Mesothelial cell of epicardium (in vitro differentiated cells): ENCODE measurements at regions not wholly inside any gene's neighbourhood (a gene's known extent, or its start where the extent isn't known, plus 50 kb on each side); places are given as distances from the start of the nearest gene placed in this dataset.

ENCODE experiments used
- DNase-seq, 2 experiments: peaks; one replicate each; pipeline ENCODE4 v3.0.0; 2021; ENCODE audit warnings: low spot score in 2 of 2; ENCODE audit not compliant: unreplicated experiment in 2 of 2
- H3K27ac Mint-ChIP-seq: 2 replicates; pipeline ENCODE4 v1.8.0; 2021; ENCODE audit warnings: mixed read lengths
- H3K27me3 Mint-ChIP-seq: 2 replicates; pipeline ENCODE4 v1.8.0; 2021; ENCODE audit warnings: low read depth, mixed read lengths
- H3K36me3 Mint-ChIP-seq: 2 replicates; pipeline ENCODE4 v1.8.0; 2021; ENCODE audit warnings: mixed read lengths
- H3K4me1 Mint-ChIP-seq: 2 replicates; pipeline ENCODE4 v1.8.0; 2021; ENCODE audit warnings: mixed read lengths
- H3K4me3 Mint-ChIP-seq: 2 replicates; pipeline ENCODE4 v1.8.0; 2021; ENCODE audit warnings: mild to moderate bottlenecking, moderate library complexity, mixed read lengths
- H3K9me3 Mint-ChIP-seq: 2 replicates; pipeline ENCODE4 v1.8.0; 2021; ENCODE audit warnings: mixed read lengths
- CTCF ChIP-seq: fragments of 200-600 bp; sonication (generic); IDR thresholded peaks from one replicate; pipeline ENCODE4 v1.5.0; 2021; ENCODE audit warnings: antibody characterized with exemption; ENCODE audit not compliant: unreplicated experiment

- Mint-ChIP-seq H3K27ac (no peak overlapping the region), H3K36me3 (peaks cover 6% of the 10 kb centered on the region), H3K27me3 (no peaks in the 10 kb centered on the region), H3K4me1 (no peaks in the 10 kb centered on the region), H3K4me3 (no peak overlapping the region), H3K9me3 (peaks cover 64% of the 10 kb centered on the region)
- no peak for DNase-seq
- no peak for TF ChIP-seq CTCF
These were observed 673.4 kb upstream of the ADGRL4 start for GRCh38 chr1:79679916-79680315.

- Mint-ChIP-seq H3K36me3 (no peaks in the 10 kb centered on the region), H3K27me3 (no peaks in the 10 kb centered on the region), H3K9me3 (peaks cover 4% of the 10 kb centered on the region), H3K4me3 (no peak overlapping the region), H3K4me1 (no peaks in the 10 kb centered on the region), H3K27ac (no peak overlapping the region)
- DNase-seq = no peak
- TF ChIP-seq CTCF = no peak
These were observed 661.5 kb upstream of the ADGRL4 start for GRCh38 chr1:79667848-79668696.

GRCh38 chr1:79667166-79667565 is 660.6 kb upstream of the ADGRL4 start:
- no peak for DNase-seq
- Mint-ChIP-seq H3K27me3 (no peaks in the 10 kb centered on the region), H3K36me3 (no peaks in the 10 kb centered on the region), H3K4me1 (no peaks in the 10 kb centered on the region), H3K9me3 (peaks cover 4% of the 10 kb centered on the region), H3K4me3 (no peak overlapping the region), H3K27ac (no peak overlapping the region)
- no peak for TF ChIP-seq CTCF

GRCh38 chr1:79663916-79664315 is 657.4 kb upstream of the ADGRL4 start:
- no peak for DNase-seq
- H3K27ac Mint-ChIP-seq = no peak overlapping the region
- no peak overlapping the region for H3K4me3 Mint-ChIP-seq
- H3K9me3 Mint-ChIP-seq = peaks cover 4% of the 10 kb centered on the region
- no peaks in the 10 kb centered on the region for H3K4me1 Mint-ChIP-seq
- TF ChIP-seq CTCF = no peak
- no peaks in the 10 kb centered on the region for H3K36me3 Mint-ChIP-seq
- no peaks in the 10 kb centered on the region for H3K27me3 Mint-ChIP-seq

GRCh38 chr1:79662596-79662995 is 656.1 kb upstream of the ADGRL4 start:
- Mint-ChIP-seq H3K27ac (no peak overlapping the region), H3K36me3 (no peaks in the 10 kb centered on the region), H3K9me3 (peaks cover 4% of the 10 kb centered on the region), H3K27me3 (no peaks in the 10 kb centered on the region), H3K4me3 (no peak overlapping the region), H3K4me1 (peaks cover 5% of the 10 kb centered on the region)
- no peak for DNase-seq
- TF ChIP-seq CTCF = no peak
